ENCODE measurements at regions not wholly inside any gene's neighbourhood (a gene's known extent, or its start where the extent isn't known, plus 50 kb on each side); places are given as distances from the start of the nearest gene placed in this dataset.

- TF ChIP-seq POLR2A (IDR thresholded peaks at IDR 0.05; ENCODE audit: low read length): no peak
- TF ChIP-seq BHLHE40 (IDR thresholded peaks at IDR 0.05; ENCODE audit: low read depth, low read length): no peak
- no peak for TF ChIP-seq BCL3 (IDR thresholded peaks at IDR 0.05)
- no peak for TF ChIP-seq CTCF (IDR thresholded peaks at IDR 0.05)
- TF ChIP-seq REST (IDR thresholded peaks at IDR 0.05): no peak
- TF ChIP-seq CHD2 (IDR thresholded peaks at IDR 0.05; ENCODE audit: low read length, partially characterized antibody): no peak
Observed at GRCh38 chr12:46963191-46963590, 116.2 kb upstream of the PCED1B start.
